COLO668 (cell line): ENCODE measurements at regions not wholly inside any gene's neighbourhood (a gene's known extent, or its start where the extent isn't known, plus 50 kb on each side); places are given as distances from the start of the nearest gene placed in this dataset.
"Not testable (repeated sequence)": the region's sequence is repeated elsewhere in the genome, so short reads cannot be mapped to it uniquely, and the experiment has no call there.

ENCODE experiments used
- DNase-seq: peaks from one replicate; lab custom pipeline; 2025; ENCODE audit not compliant: unreplicated experiment; lab: John Stamatoyannopoulos, UW

GRCh38 chr7:85805656-85806055 lies 618.8 kb upstream of the SEMA3D start:
- no peak for DNase-seq

GRCh38 chr7:85805249-85805648 lies 618.4 kb upstream of the SEMA3D start:
- DNase-seq, result no peak

- DNase-seq, result no peak
Measured at GRCh38 chr7:85802211-85802610, 615.4 kb upstream of the SEMA3D start.

- DNase-seq, result no peak
Measured at GRCh38 chr7:85796956-85797355, 610.1 kb upstream of the SEMA3D start.

- not testable (repeated sequence) for DNase-seq
Measured at GRCh38 chr7:85791098-85791497, 604.2 kb upstream of the SEMA3D start.

- DNase-seq, result no peak
Measured at GRCh38 chr7:85781606-85782005, 594.8 kb upstream of the SEMA3D start.

DNA sequence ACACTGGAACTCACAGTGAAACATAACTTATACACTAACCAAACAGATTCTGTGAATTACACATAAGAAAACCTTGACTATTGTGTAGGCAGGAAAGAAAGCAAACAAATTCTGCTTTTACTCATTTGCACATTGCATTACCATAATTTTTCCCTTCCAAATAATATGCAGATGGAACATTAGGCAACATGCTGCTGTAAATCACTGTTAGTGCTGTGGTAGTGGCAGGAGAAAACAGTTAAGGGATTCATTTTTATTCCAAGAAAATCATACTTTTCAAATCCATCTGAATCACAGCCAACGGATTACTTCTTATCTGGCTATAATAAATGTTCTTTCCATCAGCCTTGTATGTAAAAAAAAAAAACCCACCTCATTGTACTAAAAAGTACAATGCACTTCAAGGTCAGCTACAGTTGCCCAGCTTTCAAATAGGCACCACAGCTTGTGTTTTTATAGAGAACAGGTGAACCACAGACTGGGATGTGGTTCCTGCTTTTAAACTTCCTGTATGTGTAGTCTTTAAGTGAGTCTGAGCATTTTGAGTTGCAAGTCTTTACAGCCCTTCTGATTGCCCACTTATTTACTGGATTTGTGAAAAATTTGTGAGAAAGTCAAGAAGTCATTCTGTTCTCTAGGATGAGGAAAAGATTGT lies 590.0 kb upstream of the SEMA3D start:
- no peak for DNase-seq

GRCh38 chr7:85775431-85775830 lies 588.6 kb upstream of the SEMA3D start:
- DNase-seq, result no peak

- no peak for DNase-seq
Measured at GRCh38 chr7:85774986-85775385, 588.1 kb upstream of the SEMA3D start.

DNA sequence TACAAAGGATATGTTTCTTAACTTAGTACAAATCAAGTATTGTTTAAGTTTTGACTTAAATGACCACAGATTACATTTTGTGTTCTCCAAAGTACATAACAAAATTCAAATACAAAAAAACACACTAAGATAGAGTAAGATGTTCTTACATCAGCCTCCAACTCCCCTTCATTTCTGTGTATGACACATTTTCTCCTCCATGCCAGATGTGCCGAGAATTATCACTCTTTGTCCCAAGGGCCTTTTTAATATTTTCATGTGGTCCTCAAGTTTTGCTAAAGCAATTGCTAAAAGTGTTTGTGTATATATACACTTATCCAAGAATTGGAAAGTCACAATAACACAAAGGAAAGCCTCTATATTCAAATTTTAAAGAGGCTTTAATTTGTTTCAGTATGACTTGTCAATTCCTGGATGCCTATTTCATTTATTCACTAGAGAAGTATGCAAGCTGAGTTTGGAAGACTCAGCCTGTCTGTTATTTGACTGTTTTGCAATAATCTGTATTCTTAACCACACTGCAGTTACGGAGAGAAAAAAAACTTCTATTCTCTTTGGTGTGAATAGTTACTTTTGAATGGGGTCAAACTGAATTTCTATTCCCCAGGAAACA lies 586.4 kb upstream of the SEMA3D start:
- DNase-seq, result no peak

DNA sequence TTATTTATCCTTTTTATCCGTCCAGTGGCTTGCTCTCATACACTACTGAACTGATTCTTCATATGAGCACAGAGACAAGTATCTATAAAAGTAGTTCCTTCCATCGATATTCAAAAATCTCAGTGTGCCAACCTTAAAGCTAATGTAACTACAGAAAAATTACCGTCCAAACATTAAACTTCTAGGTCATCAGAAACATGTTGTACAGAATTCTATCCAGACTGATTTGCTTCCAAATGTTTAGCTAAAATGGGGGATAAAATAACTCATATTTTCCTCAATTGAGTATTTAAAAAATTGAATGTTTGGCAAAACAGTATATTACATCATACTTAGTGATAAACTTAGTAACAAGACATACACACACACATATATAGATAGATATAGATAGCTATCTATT lies 584.7 kb upstream of the SEMA3D start:
- no peak for DNase-seq

DNA sequence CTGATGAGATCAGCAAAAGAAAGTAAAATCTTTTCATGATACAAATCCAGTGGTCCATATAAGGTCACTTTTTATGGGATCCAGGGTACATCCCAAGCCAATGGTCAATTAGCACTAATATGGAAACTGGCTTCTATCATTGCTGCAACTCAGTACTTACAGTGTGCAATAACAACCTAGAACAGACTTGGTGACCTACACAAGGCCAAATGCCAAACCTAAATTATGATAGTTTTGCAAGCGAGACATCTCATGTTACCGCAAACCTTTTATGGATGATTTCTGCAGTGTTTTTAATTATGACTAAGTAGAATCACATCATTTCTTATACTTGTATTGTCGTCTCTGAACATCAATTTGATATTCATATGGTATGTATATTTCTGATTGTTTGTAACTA lies 583.5 kb upstream of the SEMA3D start:
- DNase-seq, result no peak

DNA sequence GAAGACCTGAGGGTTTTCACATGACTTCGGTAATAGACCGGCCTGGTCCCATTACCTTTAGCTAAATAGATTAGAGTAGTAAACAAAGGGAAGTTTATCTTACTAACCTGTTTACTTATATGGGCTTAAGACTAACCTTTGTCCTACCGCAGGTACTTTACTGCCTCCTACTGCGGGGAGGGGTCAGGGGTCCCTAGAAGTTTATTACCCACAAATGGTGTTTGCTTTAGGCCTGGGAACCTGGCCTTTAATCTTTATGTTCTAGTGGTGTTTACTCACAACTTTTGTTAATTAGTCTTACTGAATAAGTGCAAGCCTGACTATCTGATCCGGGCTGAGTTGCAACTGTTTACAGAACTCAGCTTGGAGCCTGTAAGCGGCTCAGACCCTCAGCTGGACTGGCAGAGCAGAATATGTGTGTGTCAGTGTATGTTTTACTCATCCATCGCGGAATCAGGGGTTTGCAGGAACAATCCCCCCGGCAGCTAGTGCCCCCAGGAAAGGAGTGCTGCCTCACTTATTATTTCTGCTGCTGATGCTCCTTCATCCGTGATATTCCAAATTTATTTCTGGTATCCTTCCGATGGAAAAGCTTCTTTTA lies 578.9 kb upstream of the SEMA3D start:
- DNase-seq, result no peak

- no peak for DNase-seq
Measured at GRCh38 chr7:85764034-85764433, 577.2 kb upstream of the SEMA3D start.

DNA sequence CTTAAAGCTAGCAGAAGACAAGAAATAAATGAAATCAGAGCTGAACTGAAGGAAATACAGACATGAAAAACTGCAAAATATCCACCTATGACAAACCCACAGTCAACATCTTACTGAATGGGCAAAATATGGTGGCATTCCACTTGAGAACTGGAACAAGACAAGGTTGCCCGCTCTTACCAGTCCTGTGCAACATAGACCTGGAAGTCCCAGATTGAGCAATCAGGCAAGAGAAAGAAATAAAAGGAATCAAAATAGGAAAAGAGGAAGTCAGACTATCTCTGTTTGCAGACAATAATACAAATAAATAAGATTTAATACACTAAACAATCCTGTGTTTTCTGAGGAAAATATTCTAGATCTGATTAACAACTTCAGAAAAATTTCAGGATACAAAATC lies 570.5 kb upstream of the SEMA3D start:
- no peak for DNase-seq

GRCh38 chr7:85750454-85750949 lies 563.6 kb upstream of the SEMA3D start:
- peak; percentile 2 for DNase-seq

- no peak for DNase-seq
Measured at GRCh38 chr7:85749696-85750453, 563.0 kb upstream of the SEMA3D start.

- no peak for DNase-seq
Measured at GRCh38 chr7:85748861-85749260, 562.0 kb upstream of the SEMA3D start.

DNA sequence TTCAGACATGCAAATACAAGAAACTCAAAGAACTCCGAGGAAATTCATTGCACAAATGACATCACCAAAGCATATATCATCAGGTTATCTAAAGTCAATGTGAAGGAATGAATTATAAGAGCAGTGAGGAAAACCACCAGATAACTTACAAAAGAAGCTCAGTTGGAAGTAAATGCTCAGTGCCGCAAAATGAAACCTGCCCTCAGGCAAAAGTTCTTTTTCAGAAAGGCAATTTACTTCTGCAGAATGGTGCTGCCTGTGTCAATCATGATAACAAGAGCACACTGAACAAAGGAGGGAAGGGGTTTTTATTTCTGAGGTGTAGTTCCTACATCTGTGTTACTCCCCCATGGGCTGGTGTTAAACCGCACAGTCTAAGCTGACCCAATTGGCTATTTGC lies 550.6 kb upstream of the SEMA3D start:
- DNase-seq, result no peak

DNA sequence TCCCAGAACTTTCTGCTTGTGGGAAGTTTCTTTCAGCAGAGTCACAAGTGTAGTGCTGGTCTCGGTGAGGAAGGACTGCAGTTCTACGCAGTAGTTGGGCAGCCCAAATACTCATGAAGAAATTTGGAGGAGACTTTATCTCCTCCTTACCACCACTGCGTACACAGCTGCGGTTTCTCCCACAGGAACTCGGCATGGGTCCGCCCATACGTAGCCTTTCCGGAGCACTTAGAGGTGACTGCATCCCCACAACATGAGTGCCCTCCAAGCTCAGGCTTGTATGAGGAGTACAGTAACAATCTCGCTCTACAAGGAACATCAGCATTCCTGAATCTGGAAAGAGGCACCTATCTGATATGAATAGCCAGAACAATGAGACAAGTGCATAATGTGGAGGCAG lies 549.2 kb upstream of the SEMA3D start:
- no peak for DNase-seq

- DNase-seq, result no peak
Measured at GRCh38 chr7:85734823-85735222, 548.0 kb upstream of the SEMA3D start.
